CD14-positive monocyte (primary cell): ENCODE measurements at regions not wholly inside any gene's neighbourhood (a gene's known extent, or its start where the extent isn't known, plus 50 kb on each side); places are given as distances from the start of the nearest gene placed in this dataset.

Experiments
- DNase-seq, 3 donors: peaks; one replicate each; pipeline ENCODE4 v3.0.0-alpha.2; 2011 to 2022
- H2AFZ ChIP-seq: 2 replicates; pipeline ENCODE4 v1.6.0; 2012; ENCODE audit warnings: mild to moderate bottlenecking, low read depth, low read length, inconsistent platforms; ENCODE audit not compliant: insufficient read depth, poor library complexity, severe bottlenecking
- H3K27ac ChIP-seq, 2 donors: 1 replicate in 1 of 2; 2 replicates in 1 of 2; pipeline ENCODE4 v1.5.1; 2012 to 2013; ENCODE audit warnings: low read length in 2 of 2, control low read depth in 1 of 2, inconsistent platforms in 1 of 2, low read depth in 1 of 2, mild to moderate bottlenecking in 1 of 2
- H3K27me3 ChIP-seq, 2 donors: one replicate each; pipeline versions ENCODE4 v1.6.0 to v1.6.1; 2011 to 2013; ENCODE audit warnings: low read length in 2 of 2; ENCODE audit not compliant: control insufficient read depth in 2 of 2, insufficient read depth in 2 of 2
- H3K36me3 ChIP-seq, 2 donors: replicated peaks in 1 of 2; 1 replicate in 1 of 2; 2 replicates in 1 of 2; pipeline versions ENCODE4 v1.5.1 to v1.6.1; 2012 to 2013; ENCODE audit warnings: low read length in 2 of 2, control low read depth in 1 of 2, inconsistent platforms in 1 of 2, mild to moderate bottlenecking in 1 of 2; ENCODE audit not compliant: insufficient read depth in 2 of 2, control insufficient read depth in 1 of 2
- H3K4me1 ChIP-seq, 2 donors: 1 replicate in 1 of 2; 2 replicates in 1 of 2; pipeline versions ENCODE4 v1.5.1 to v1.6.1; 2012 to 2013; ENCODE audit warnings: low read length in 2 of 2, control low read depth in 1 of 2, inconsistent platforms in 1 of 2, mild to moderate bottlenecking in 1 of 2, moderate library complexity in 1 of 2; ENCODE audit not compliant: insufficient read depth in 2 of 2, control insufficient read depth in 1 of 2
- H3K4me2 ChIP-seq: replicated peaks from 2 replicates; pipeline ENCODE3; 2012; ENCODE audit warnings: low read length, moderate library complexity, mild to moderate bottlenecking; ENCODE audit not compliant: poor library complexity, severe bottlenecking; ENCODE audit errors: extremely low read depth
- H3K4me3 ChIP-seq, 3 experiments: fragments of 200-600 bp in 1 of 3; sonication (generic) in 1 of 3; replicated peaks in 1 of 3; 1 replicate in 2 of 3; 2 replicates in 1 of 3; pipeline ENCODE4 v1.5.1; 2011 to 2013; ENCODE audit warnings: low read length in 3 of 3, mild to moderate bottlenecking in 3 of 3, control low read depth in 2 of 3, low read depth in 2 of 3, inconsistent platforms in 1 of 3, moderate library complexity in 1 of 3
- H3K79me2 ChIP-seq: 2 replicates; pipeline ENCODE4 v1.6.0; 2012; ENCODE audit warnings: mild to moderate bottlenecking, control low read depth, inconsistent platforms, low read length, moderate library complexity; ENCODE audit not compliant: insufficient read depth
- H3K9ac ChIP-seq: 2 replicates; pipeline ENCODE4 v1.6.0; 2017; ENCODE audit warnings: low read length, mild to moderate bottlenecking; ENCODE audit not compliant: insufficient read depth, poor library complexity, severe bottlenecking
- H3K9me3 ChIP-seq, 2 donors: replicated peaks in 1 of 2; 1 replicate in 1 of 2; 2 replicates in 1 of 2; pipeline versions ENCODE4 v1.5.1 to v1.6.1; 2012 to 2013; ENCODE audit warnings: low read length in 2 of 2, control low read depth in 1 of 2; ENCODE audit not compliant: control insufficient read depth in 1 of 2, insufficient read depth in 1 of 2
- H4K20me1 ChIP-seq: 2 replicates; pipeline ENCODE4 v1.6.0; 2012; ENCODE audit warnings: mild to moderate bottlenecking, low read length, control low read depth, moderate library complexity; ENCODE audit not compliant: insufficient read depth
- H3K27ac Mint-ChIP-seq, 7 donors: one replicate each; pipeline ENCODE4 v1.8.0; 2020; ENCODE audit warnings: mild to moderate bottlenecking in 7 of 7, mixed read lengths in 7 of 7, moderate library complexity in 6 of 7, inconsistent platforms in 2 of 7
- H3K27me3 Mint-ChIP-seq, 3 donors: one replicate each; pipeline ENCODE4 v1.8.0; 2021 to 2022; ENCODE audit warnings: low read depth in 3 of 3, mild to moderate bottlenecking in 3 of 3, mixed read lengths in 3 of 3, moderate library complexity in 3 of 3, inconsistent platforms in 1 of 3
- H3K36me3 Mint-ChIP-seq, 2 donors: one replicate each; pipeline ENCODE4 v1.8.0; 2020; ENCODE audit warnings: mixed read lengths in 2 of 2, inconsistent platforms in 1 of 2, mild to moderate bottlenecking in 1 of 2
- H3K4me1 Mint-ChIP-seq: one replicate; pipeline ENCODE4 v1.8.0; 2020; ENCODE audit warnings: mild to moderate bottlenecking, mixed read lengths
- H3K4me3 Mint-ChIP-seq, 2 donors: one replicate each; pipeline ENCODE4 v1.8.0; 2020; ENCODE audit warnings: mild to moderate bottlenecking in 2 of 2, mixed read lengths in 2 of 2, moderate library complexity in 1 of 2
- H3K9me3 Mint-ChIP-seq, 7 donors: one replicate each; pipeline ENCODE4 v1.8.0; 2020 to 2022; ENCODE audit warnings: mixed read lengths in 7 of 7, mild to moderate bottlenecking in 6 of 7, moderate library complexity in 6 of 7, inconsistent platforms in 2 of 7
- CTCF ChIP-seq: fragments of 200-600 bp; IDR thresholded peaks from one replicate; pipeline ENCODE4 v1.8.0; 2022; ENCODE audit warnings: antibody characterized with exemption, mild to moderate bottlenecking
- WGBS: methylation state at CpG from one replicate; pipeline ENCODE4 v1.1.5; 2013; ENCODE audit warnings: missing lambda C conversion rate; ENCODE audit not compliant: insufficient coverage; 5-methylcytosine and 5-hydroxymethylcytosine counted together
- intact Hi-C, 2 donors: fragments of 100-400 bp; cut with micrococcal nuclease; formaldehyde crosslinking; loops; one replicate each; pipeline versions ENCODE4 v1.15.0 to v1.15.1; 2023

GRCh38 chr5:60504342-60504741, 195.6 kb downstream of the DEPDC1B start:
- H3K9me3 ChIP-seq: no peaks in the 10 kb centered on the region
- no peak overlapping the region for H3K4me3 ChIP-seq
- no peak overlapping the region for H3K4me2 ChIP-seq
- no peaks in the 10 kb centered on the region for H4K20me1 ChIP-seq
- no peaks in the 10 kb centered on the region for H3K79me2 ChIP-seq
- no peaks in the 10 kb centered on the region for H3K4me1 ChIP-seq
- Mint-ChIP-seq H3K4me1 (no peaks in the 10 kb centered on the region), H3K27me3 (peaks cover 0 to 2% (median 0%) of the 10 kb centered on the region in 3 donors), H3K9me3 (peaks cover 0 to 4% (median 0%) of the 10 kb centered on the region in 7 donors), H3K27ac (no peak overlapping the region), H3K36me3 (no peaks in the 10 kb centered on the region), H3K4me3 (no peak overlapping the region)
- DNase-seq: no peak
- no peaks in the 10 kb centered on the region for H3K27me3 ChIP-seq
- no peak overlapping the region for H2AFZ ChIP-seq
- TF ChIP-seq CTCF: no peak
- H3K9ac ChIP-seq: no peak overlapping the region
- H3K27ac ChIP-seq: no peak overlapping the region
- intact Hi-C loops: no loop called here
- no peaks in the 10 kb centered on the region for H3K36me3 ChIP-seq
- WGBS: 100% methylated on average over 1 of the region's 2 CpGs

- no peaks in the 10 kb centered on the region for H4K20me1 ChIP-seq
Measured at GRCh38 chr5:60503771-60504170, 196.2 kb downstream of the DEPDC1B start.

More at GRCh38 chr5:60503771-60504170, 196.2 kb downstream of the DEPDC1B start:
- Histone ChIP-seq H2AFZ (no peak overlapping the region), H3K4me3 (no peak overlapping the region), H3K36me3 (no peaks in the 10 kb centered on the region), H3K27me3 (no peaks in the 10 kb centered on the region), H3K4me1 (no peaks in the 10 kb centered on the region), H3K27ac (no peak overlapping the region), H3K9ac (no peak overlapping the region), H3K4me2 (no peak overlapping the region), H3K79me2 (no peaks in the 10 kb centered on the region), H3K9me3 (no peaks in the 10 kb centered on the region)
- H3K27me3 Mint-ChIP-seq: peaks cover 0 to 2% (median 0%) of the 10 kb centered on the region in 3 donors
- no peaks in the 10 kb centered on the region for H3K4me1 Mint-ChIP-seq
- TF ChIP-seq CTCF: no peak
- no peak for DNase-seq
- no peak overlapping the region for H3K27ac Mint-ChIP-seq
- no CpG with 5 or more reads among the region's 2 CpGs for WGBS
- intact Hi-C loops: no loop called here
- no peak overlapping the region for H3K4me3 Mint-ChIP-seq
- H3K9me3 Mint-ChIP-seq: peaks cover 0 to 4% (median 0%) of the 10 kb centered on the region in 7 donors
- no peaks in the 10 kb centered on the region for H3K36me3 Mint-ChIP-seq
